ENCODE measurements at regions not wholly inside any gene's neighbourhood (a gene's known extent, or its start where the extent isn't known, plus 50 kb on each side); places are given as distances from the start of the nearest gene placed in this dataset.

DNA sequence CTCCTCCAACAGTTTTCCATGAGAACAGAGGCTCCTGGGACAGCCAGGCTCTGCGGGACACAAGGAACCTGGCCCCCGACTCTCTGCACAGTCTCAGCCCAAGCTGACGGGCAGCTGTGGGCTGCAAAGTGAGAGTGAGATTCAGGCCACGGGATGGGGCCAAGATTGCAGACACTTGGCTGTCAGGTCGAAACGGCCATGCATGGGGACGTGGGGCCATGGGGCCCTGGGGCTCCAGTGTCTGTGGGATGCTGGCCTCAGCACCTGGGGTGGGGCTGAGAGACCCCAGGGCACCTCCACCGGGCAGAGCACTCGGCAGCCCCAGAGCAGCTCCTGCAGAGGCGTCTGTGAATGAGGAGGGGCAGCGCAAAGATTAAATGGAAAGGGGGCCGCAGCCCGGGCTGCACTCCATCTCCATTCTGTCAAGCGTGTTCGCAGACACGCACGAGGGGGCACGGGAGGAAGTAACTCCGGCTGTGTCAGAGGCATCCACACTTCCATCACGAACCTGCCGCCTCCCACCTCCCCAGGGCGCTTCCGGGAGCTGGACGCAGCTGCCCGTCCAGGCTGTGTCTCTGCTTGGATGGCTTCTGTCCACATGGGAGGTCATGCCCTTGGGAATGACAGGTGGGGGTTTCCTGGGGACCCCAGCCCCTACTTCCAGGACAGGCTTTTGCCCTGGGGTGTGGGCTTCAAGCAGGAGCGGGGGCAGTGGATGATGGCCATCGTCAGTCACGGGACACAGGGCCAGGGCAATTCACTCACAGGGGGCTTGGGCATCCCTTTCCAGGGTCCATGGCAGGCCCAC lies 82.8 kb upstream of the NKX1-1 start:
- no peak for DNase-seq (ENCODE audit: low read depth)
- no peak overlapping the region for H3K4me3 ChIP-seq (ENCODE audit: control insufficient read depth, low read depth, low read length)
- TF ChIP-seq, protein P1, sequence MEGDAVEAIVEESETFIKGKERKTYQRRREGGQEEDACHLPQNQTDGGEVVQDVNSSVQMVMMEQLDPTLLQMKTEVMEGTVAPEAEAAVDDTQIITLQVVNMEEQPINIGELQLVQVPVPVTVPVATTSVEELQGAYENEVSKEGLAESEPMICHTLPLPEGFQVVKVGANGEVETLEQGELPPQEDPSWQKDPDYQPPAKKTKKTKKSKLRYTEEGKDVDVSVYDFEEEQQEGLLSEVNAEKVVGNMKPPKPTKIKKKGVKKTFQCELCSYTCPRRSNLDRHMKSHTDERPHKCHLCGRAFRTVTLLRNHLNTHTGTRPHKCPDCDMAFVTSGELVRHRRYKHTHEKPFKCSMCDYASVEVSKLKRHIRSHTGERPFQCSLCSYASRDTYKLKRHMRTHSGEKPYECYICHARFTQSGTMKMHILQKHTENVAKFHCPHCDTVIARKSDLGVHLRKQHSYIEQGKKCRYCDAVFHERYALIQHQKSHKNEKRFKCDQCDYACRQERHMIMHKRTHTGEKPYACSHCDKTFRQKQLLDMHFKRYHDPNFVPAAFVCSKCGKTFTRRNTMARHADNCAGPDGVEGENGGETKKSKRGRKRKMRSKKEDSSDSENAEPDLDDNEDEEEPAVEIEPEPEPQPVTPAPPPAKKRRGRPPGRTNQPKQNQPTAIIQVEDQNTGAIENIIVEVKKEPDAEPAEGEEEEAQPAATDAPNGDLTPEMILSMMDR (conservative IDR thresholded peaks at IDR 0.05; ENCODE audit: control insufficient read depth, insufficient read depth, low read depth, low read length), result no peak

DNA sequence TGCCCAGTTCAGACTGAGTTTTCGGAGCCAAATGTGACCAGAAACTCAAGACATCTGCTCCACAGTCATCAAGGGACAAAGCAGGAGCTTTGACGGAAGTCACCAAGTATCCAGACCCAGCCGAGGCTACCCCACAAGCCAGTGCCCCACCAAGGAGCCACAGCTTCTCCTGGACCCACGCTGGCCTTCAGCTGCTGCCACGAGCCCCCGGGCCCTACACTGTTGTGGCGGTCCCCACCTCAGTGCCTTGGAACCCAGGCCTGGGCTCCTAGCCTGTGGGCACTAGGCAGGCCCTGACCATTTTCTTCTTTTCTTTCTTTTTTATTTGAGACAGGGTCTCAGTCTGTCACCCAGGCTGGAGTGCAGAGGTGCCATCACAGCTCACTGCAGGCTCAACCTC lies 82.1 kb upstream of the NKX1-1 start:
- H3K4me3 ChIP-seq (ENCODE audit: control insufficient read depth, low read depth, low read length), result no peak overlapping the region
- DNase-seq (ENCODE audit: low read depth), result no peak
- TF ChIP-seq, protein P1 (conservative IDR thresholded peaks at IDR 0.05; ENCODE audit: control insufficient read depth, insufficient read depth, low read depth, low read length), result no peak

DNA sequence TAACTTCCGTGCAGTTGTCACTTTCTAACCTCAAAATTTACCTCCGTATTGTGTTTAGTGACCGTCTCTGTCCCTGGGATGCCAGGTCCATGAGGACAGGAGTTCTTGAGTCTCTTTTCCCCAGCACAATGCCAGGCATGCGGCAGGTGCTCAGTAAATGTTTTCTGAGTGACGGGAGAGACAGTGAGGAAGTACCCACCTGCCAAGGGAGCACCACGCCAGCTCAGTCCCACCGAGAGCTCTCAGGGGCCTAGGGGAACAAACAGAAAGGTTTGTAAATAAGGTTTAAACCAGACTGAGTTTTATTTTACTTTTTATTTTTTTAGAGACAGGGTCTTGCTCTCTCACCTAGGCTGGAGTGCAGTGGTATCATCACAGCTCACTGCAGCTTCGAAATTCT lies 81.5 kb upstream of the NKX1-1 start:
- DNase-seq (ENCODE audit: low read depth), result no peak
- TF ChIP-seq, protein P1 (conservative IDR thresholded peaks at IDR 0.05; ENCODE audit: control insufficient read depth, insufficient read depth, low read depth, low read length), result no peak
- H3K4me3 ChIP-seq (ENCODE audit: control insufficient read depth, low read depth, low read length), result no peak overlapping the region

DNA sequence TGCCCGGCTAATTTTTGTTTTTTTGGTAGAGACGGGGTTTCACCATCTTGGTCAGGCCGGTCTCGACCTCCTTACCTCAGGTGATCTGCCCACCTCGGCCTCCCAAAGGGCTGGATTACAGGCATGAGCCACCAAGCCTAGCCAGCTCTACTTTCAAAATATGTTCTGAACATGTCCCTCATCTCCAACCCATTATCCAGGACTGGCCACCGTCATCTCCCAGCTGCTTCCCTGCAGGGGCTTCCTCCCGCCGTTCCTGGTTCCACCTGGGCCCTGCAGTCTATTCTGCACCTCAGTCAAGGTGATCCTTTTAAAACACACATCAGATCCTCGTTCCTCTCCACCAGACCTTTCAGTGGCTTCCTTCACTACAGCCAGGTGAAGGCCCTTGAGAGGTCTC lies 80.9 kb upstream of the NKX1-1 start:
- DNase-seq (ENCODE audit: low read depth), result no peak
- TF ChIP-seq, protein P1 (conservative IDR thresholded peaks at IDR 0.05; ENCODE audit: control insufficient read depth, insufficient read depth, low read depth, low read length), result no peak

DNA sequence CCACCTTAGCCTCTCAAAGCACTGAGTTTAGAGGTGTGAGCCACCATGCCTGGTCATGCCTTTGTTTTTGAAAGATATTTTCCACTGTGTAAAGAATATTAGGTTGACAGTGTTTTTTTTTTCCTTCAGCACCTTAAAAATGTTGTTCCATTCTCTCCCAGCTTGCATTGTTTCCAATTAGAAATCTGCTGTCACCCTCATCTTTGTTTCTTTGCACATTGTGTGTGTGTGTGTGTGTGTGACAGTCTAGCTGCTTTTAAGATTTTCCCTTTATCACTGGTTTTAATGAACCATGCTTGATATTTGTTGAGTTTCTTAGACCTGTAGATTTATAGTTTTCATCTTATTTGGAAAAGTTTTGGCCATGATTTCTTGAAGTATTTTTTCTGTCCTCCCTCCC lies 79.0 kb upstream of the NKX1-1 start:
- no peak overlapping the region for H3K4me3 ChIP-seq (ENCODE audit: control insufficient read depth, low read depth, low read length)
- DNase-seq (ENCODE audit: low read depth), result no peak

More for the DNA sequence above, 80.9 kb upstream of the NKX1-1 start:
- no peak overlapping the region for H3K4me3 ChIP-seq (ENCODE audit: control insufficient read depth, low read depth, low read length)

DNA sequence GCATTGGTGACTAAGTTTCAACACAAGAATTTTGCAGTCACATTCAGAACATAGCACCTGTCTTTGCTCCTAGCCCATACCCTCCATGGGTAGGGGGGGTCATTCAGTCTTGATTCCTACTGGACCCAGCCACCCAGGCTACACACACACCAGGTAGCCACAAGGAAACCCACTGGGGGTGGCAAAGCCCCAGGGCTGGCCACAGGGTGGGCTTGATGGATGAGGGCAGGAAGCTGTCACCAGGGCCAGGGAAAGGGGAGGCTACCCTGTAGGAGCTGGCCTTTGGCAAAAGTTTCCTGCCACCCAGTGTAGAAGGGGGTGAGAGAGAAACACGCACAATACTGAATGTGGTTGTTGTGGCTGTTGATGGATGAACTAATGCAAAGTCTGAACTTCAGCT lies 74.5 kb upstream of the NKX1-1 start:
- TF ChIP-seq, protein P1 (conservative IDR thresholded peaks at IDR 0.05; ENCODE audit: control insufficient read depth, insufficient read depth, low read depth, low read length), result no peak
- no peak for DNase-seq (ENCODE audit: low read depth)
- H3K4me3 ChIP-seq (ENCODE audit: control insufficient read depth, low read depth, low read length), result no peak overlapping the region

More for the DNA sequence above, 79.0 kb upstream of the NKX1-1 start:
- TF ChIP-seq, protein P1 (conservative IDR thresholded peaks at IDR 0.05; ENCODE audit: control insufficient read depth, insufficient read depth, low read depth, low read length), result no peak
